ENCODE measurements at regions not wholly inside any gene's neighbourhood (a gene's known extent, or its start where the extent isn't known, plus 50 kb on each side); places are given as distances from the start of the nearest gene placed in this dataset.
A peak's percentile ranks its signal among the peaks of the same experiment; 100 is the strongest.

DNA sequence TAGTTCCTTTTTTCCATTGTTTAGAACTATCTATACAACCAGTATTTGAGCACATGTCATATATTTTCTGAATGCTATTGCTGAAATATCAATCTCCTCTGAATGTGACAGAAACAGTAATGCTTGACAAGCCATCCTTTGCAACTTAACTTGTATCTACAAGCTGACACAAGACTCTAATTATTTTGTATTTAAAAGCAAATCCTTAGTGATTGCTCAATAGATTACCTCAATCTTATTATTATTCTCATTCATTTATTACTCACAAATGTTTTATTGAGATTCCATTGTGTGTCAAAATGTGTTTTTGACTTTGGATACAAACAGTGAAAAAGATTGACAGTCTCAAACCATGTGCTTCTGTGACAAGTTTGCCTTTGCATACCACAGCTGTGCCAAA, 787.8 kb upstream of the PRR20A start:
- DNase-seq = no peak
- intact Hi-C loops (cut with DNase I) = no loop called here
- H3K4me1 ChIP-seq = no peaks in the 10 kb centered on the region
- no peaks in the 10 kb centered on the region for H3K27me3 ChIP-seq
- TF ChIP-seq, protein P1, sequence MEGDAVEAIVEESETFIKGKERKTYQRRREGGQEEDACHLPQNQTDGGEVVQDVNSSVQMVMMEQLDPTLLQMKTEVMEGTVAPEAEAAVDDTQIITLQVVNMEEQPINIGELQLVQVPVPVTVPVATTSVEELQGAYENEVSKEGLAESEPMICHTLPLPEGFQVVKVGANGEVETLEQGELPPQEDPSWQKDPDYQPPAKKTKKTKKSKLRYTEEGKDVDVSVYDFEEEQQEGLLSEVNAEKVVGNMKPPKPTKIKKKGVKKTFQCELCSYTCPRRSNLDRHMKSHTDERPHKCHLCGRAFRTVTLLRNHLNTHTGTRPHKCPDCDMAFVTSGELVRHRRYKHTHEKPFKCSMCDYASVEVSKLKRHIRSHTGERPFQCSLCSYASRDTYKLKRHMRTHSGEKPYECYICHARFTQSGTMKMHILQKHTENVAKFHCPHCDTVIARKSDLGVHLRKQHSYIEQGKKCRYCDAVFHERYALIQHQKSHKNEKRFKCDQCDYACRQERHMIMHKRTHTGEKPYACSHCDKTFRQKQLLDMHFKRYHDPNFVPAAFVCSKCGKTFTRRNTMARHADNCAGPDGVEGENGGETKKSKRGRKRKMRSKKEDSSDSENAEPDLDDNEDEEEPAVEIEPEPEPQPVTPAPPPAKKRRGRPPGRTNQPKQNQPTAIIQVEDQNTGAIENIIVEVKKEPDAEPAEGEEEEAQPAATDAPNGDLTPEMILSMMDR (IDR thresholded peaks at IDR 0.05) = no peak
- H3K36me3 ChIP-seq = no peaks in the 10 kb centered on the region
- no peak overlapping the region for H3K27ac ChIP-seq
- no peak for ATAC-seq
- H3K9me3 ChIP-seq = no peaks in the 10 kb centered on the region
- no peak overlapping the region for H3K4me3 ChIP-seq

DNA sequence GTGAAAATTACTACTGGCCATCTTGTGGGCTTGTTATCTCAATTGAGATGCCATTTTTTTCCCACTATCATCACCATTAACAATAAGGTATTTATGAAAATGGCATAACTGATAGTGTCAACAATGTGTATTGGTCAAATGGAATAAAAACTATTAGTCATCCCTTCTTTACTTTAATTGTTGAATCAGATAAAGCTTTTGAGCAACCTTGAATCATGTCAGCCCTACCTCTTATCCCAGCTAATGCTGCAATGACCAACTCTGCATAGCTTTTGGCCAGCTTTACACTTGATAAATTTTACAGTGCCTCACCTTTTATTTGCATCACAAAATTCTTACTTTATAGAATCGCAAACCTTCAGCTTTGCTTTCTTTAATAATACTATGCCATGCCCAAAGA, 784.0 kb upstream of the PRR20A start:
- Histone ChIP-seq H3K9me3 (no peaks in the 10 kb centered on the region), H3K4me1 (no peaks in the 10 kb centered on the region), H3K27ac (no peak overlapping the region), H3K4me3 (no peak overlapping the region), H3K27me3 (no peaks in the 10 kb centered on the region), H3K36me3 (no peaks in the 10 kb centered on the region)
- intact Hi-C loops (cut with DNase I) = no loop called here
- ATAC-seq = no peak
- no peak for DNase-seq
- TF ChIP-seq, protein P1 (IDR thresholded peaks at IDR 0.05) = no peak

DNA sequence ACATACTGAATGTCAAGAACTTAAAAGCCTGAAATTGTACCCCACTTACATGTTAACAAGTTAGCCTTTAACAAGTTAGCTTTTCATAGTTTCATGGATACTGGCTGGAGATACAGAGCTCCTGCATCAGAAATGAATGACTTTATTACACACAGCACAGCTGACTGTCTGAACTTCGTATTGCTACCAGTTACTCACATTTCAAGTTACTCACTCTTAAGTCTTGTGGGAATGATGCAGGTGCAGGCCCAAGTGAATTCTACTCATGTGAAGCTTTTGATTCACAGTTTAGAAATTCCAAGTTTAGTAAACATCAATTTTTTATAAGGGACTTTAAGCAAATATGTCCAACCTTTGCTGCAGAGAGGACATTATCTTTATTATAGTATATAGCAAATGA, 762.2 kb upstream of the PRR20A start:
- intact Hi-C loops (cut with DNase I) = no loop called here
- TF ChIP-seq, protein P1 (IDR thresholded peaks at IDR 0.05) = no peak
- H3K27me3 ChIP-seq = no peaks in the 10 kb centered on the region

DNA sequence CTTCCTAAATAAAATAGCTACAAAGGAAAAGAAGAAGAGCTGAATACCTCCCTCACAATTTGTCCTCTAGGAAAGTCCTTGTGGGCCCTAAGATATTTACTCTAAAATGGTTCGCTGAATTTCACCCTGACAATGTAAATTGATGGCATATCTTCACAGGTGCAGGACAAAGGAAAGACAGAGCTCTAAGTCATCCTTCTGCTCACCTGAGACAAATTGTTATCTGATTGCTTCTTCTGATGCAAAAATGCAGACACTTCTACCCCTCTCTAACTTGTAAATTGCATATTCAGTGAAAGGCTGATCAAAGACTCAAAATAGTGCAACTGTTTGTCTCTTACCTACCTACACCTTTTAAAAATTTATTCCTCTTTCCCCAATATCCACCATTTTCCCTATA, 747.2 kb upstream of the PRR20A start:
- Histone ChIP-seq H3K4me3 (no peak overlapping the region), H3K27ac (no peak overlapping the region), H3K36me3 (no peaks in the 10 kb centered on the region), H3K4me1 (no peaks in the 10 kb centered on the region), H3K27me3 (no peaks in the 10 kb centered on the region), H3K9me3 (no peaks in the 10 kb centered on the region)
- TF ChIP-seq, protein P1 (IDR thresholded peaks at IDR 0.05) = no peak
- intact Hi-C loops (cut with DNase I) = no loop called here
- DNase-seq = no peak
- no peak for ATAC-seq

More for the DNA sequence above, 762.2 kb upstream of the PRR20A start:
- Histone ChIP-seq H3K4me1 (no peaks in the 10 kb centered on the region), H3K9me3 (no peaks in the 10 kb centered on the region), H3K27ac (no peak overlapping the region), H3K36me3 (no peaks in the 10 kb centered on the region), H3K4me3 (no peak overlapping the region)
- DNase-seq (no peak), ATAC-seq (no peak)

DNA sequence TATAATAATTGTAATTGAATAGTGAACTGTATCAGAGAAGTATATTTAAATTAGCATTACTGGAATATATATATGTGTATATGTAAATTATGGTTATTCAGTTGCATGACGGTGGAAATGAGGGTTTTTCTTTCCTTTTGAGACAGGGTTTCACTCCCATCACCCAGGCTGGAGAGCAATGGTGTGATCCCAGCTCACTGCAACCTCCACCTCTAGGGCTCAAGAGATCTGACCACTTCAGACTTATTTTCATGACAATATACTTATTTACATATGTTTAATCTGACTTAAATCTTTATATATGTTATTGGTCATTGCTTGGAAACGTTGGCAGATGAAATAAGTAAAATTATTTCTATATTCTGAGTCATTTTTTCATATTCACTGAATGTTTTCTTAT, 744.4 kb upstream of the PRR20A start:
- ATAC-seq (no peak), DNase-seq (no peak)
- Histone ChIP-seq H3K4me3 (no peak overlapping the region), H3K9me3 (no peaks in the 10 kb centered on the region), H3K27me3 (no peaks in the 10 kb centered on the region), H3K4me1 (no peaks in the 10 kb centered on the region), H3K36me3 (no peaks in the 10 kb centered on the region), H3K27ac (no peak overlapping the region)
- intact Hi-C loops (cut with DNase I) = no loop called here
- TF ChIP-seq, protein P1 (IDR thresholded peaks at IDR 0.05) = no peak

DNA sequence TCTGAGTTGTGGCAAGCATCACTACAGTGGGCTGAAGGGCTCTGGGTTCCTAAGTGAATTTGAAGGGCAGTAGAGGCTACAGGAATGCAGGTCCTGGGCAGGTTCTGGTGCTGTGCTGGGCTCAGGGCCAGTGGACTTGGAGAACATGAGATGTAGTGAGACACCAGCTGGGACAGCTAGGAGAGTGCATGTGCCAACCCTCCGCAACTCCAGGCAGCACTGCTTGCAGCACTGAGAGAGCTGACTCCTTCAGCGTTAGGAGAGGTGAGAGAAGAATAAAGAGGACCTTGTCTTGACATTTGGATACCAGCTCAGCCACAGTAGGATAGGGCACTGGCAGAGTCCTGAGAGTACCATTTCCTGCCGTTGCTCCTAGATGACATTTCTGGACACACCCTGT, 739.9 kb upstream of the PRR20A start:
- peak; percentile 42 for ATAC-seq
- Histone ChIP-seq H3K27ac (no peak overlapping the region), H3K4me1 (no peaks in the 10 kb centered on the region), H3K36me3 (no peaks in the 10 kb centered on the region), H3K9me3 (no peaks in the 10 kb centered on the region), H3K27me3 (no peaks in the 10 kb centered on the region), H3K4me3 (no peak overlapping the region)
- TF ChIP-seq, protein P1 (IDR thresholded peaks at IDR 0.05) = no peak
- intact Hi-C loops (cut with DNase I) = no loop called here
- DNase-seq = no peak

Measured in upper lobe of right lung (tissue), 1 donor.